ENCODE measurements at regions not wholly inside any gene's neighbourhood (a gene's known extent, or its start where the extent isn't known, plus 50 kb on each side); places are given as distances from the start of the nearest gene placed in this dataset.
"Not testable (repeated sequence)": the region's sequence is repeated elsewhere in the genome, so short reads cannot be mapped to it uniquely, and the experiment has no call there.

- TF ChIP-seq, protein P1, sequence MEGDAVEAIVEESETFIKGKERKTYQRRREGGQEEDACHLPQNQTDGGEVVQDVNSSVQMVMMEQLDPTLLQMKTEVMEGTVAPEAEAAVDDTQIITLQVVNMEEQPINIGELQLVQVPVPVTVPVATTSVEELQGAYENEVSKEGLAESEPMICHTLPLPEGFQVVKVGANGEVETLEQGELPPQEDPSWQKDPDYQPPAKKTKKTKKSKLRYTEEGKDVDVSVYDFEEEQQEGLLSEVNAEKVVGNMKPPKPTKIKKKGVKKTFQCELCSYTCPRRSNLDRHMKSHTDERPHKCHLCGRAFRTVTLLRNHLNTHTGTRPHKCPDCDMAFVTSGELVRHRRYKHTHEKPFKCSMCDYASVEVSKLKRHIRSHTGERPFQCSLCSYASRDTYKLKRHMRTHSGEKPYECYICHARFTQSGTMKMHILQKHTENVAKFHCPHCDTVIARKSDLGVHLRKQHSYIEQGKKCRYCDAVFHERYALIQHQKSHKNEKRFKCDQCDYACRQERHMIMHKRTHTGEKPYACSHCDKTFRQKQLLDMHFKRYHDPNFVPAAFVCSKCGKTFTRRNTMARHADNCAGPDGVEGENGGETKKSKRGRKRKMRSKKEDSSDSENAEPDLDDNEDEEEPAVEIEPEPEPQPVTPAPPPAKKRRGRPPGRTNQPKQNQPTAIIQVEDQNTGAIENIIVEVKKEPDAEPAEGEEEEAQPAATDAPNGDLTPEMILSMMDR (conservative IDR thresholded peaks at IDR 0.05; ENCODE audit: control insufficient read depth, insufficient read depth, low read depth, low read length), result no peak
- DNase-seq (ENCODE audit: low read depth), result no peak
- no peak overlapping the region for H3K4me3 ChIP-seq (ENCODE audit: control insufficient read depth, low read depth, low read length)
Measured at GRCh38 chr14:45790293-45790692, 537.3 kb upstream of the MIS18BP1 start.

- H3K4me3 ChIP-seq (ENCODE audit: control insufficient read depth, low read depth, low read length), result no peak overlapping the region
- TF ChIP-seq, protein P1 (conservative IDR thresholded peaks at IDR 0.05; ENCODE audit: control insufficient read depth, insufficient read depth, low read depth, low read length), result no peak
Measured at GRCh38 chr14:45787167-45787566, 534.2 kb upstream of the MIS18BP1 start.

GRCh38 chr14:45786266-45786665 is 533.3 kb upstream of the MIS18BP1 start:
- no peak overlapping the region for H3K4me3 ChIP-seq (ENCODE audit: control insufficient read depth, low read depth, low read length)
- TF ChIP-seq, protein P1 (conservative IDR thresholded peaks at IDR 0.05; ENCODE audit: control insufficient read depth, insufficient read depth, low read depth, low read length), result no peak
- DNase-seq (ENCODE audit: low read depth), result no peak

More at GRCh38 chr14:45787167-45787566, 534.2 kb upstream of the MIS18BP1 start:
- DNase-seq (ENCODE audit: low read depth), result no peak

DNA sequence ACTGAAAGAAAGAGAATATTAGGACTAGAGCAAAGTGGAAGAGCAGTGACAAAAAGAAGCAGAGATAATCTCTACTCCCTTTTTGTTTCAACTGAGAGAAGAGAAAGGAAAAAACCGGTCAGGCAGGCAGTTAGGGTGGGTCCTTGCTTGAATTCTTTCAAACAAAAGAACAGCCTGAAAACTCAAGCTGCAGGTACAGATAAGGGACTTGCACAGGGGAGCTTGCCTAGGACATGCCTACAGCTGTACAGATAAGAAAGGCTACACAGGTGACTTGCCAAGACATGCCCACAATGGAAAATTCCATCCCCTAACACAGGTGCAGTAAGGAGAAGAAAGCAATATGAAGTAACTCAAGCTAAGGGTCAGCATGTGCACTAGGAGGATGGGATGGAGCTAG is 532.2 kb upstream of the MIS18BP1 start:
- TF ChIP-seq, protein P1 (conservative IDR thresholded peaks at IDR 0.05; ENCODE audit: control insufficient read depth, insufficient read depth, low read depth, low read length), result no peak
- no peak overlapping the region for H3K4me3 ChIP-seq (ENCODE audit: control insufficient read depth, low read depth, low read length)
- DNase-seq (ENCODE audit: low read depth), result no peak

- DNase-seq (ENCODE audit: low read depth), result no peak
- H3K4me3 ChIP-seq (ENCODE audit: control insufficient read depth, low read depth, low read length), result no peak overlapping the region
- TF ChIP-seq, protein P1 (conservative IDR thresholded peaks at IDR 0.05; ENCODE audit: control insufficient read depth, insufficient read depth, low read depth, low read length), result no peak
Measured at GRCh38 chr14:45766247-45766646, 513.2 kb upstream of the MIS18BP1 start.

- TF ChIP-seq, protein P1 (conservative IDR thresholded peaks at IDR 0.05; ENCODE audit: control insufficient read depth, insufficient read depth, low read depth, low read length), result no peak
- DNase-seq (ENCODE audit: low read depth), result no peak
Measured at GRCh38 chr14:45757655-45758054, 504.7 kb upstream of the MIS18BP1 start.

GRCh38 chr14:45756412-45756811 is 503.4 kb upstream of the MIS18BP1 start:
- not testable (repeated sequence) for H3K4me3 ChIP-seq (ENCODE audit: control insufficient read depth, low read depth, low read length); DNase-seq (ENCODE audit: low read depth)

More at GRCh38 chr14:45757655-45758054, 504.7 kb upstream of the MIS18BP1 start:
- no peak overlapping the region for H3K4me3 ChIP-seq (ENCODE audit: control insufficient read depth, low read depth, low read length)

All from fibroblast of mammary gland (primary cell).